Endothelial cell of umbilical vein (primary cell): ENCODE measurements at regions not wholly inside any gene's neighbourhood (a gene's known extent, or its start where the extent isn't known, plus 50 kb on each side); places are given as distances from the start of the nearest gene placed in this dataset.

Experiments
- BruUV-seq: library from RNA; stranded (reverse); fragments of 400-500 nt; replicated peaks from 2 replicates; lab custom pipeline; 2021; lab: Mats Ljungman, UMichigan
- CTCF ChIA-PET: fragments of 300-600, 350-600 bp; sonication (Branson Sonifier 250); formaldehyde crosslinking; loops from one replicate; lab custom pipeline; 2021; ENCODE audit warnings: antibody characterized with exemption, inconsistent platforms; lab: Charles Lee
- POLR2A ChIA-PET: fragments of 300-600, 350-600 bp; sonication (Branson Sonifier 250); formaldehyde crosslinking; loops from one replicate; lab custom pipeline; 2021; ENCODE audit warnings: antibody characterized with exemption, inconsistent platforms; lab: Charles Lee
- DNase-seq: peaks from one replicate; pipeline ENCODE4 v3.0.0-alpha.2; 2011; ENCODE audit warnings: low read depth, low spot score
- FAIRE-seq: peaks from 2 replicates; lab custom pipeline; 2011; peaks lifted over from hg19 to GRCh38; lab: Jason Lieb, UNC
- H2AFZ ChIP-seq: 2 replicates; pipeline ENCODE4 v1.6.0; 2012; ENCODE audit warnings: low read depth, low read length, control low read depth, inconsistent platforms
- H3K27ac ChIP-seq: 2 replicates; pipeline ENCODE4 v1.5.1; 2011; ENCODE audit warnings: low read depth, mild to moderate bottlenecking, control low read depth, low read length, moderate library complexity; ENCODE audit not compliant: insufficient read depth
- H3K27me3 ChIP-seq, 2 experiments: 2 replicates each; pipeline versions ENCODE4 v1.6.0 to v1.6.1; 2011; ENCODE audit warnings: low read length in 2 of 2, mixed read lengths in 1 of 2; ENCODE audit not compliant: control insufficient read depth in 2 of 2, insufficient read depth in 2 of 2
- H3K36me3 ChIP-seq, 2 experiments: 2 replicates in 1 of 2; 3 replicates in 1 of 2; pipeline ENCODE4 v1.5.1; 2011; ENCODE audit warnings: low read length in 2 of 2, mild to moderate bottlenecking in 1 of 2, moderate library complexity in 1 of 2; ENCODE audit not compliant: control insufficient read depth in 2 of 2, insufficient read depth in 2 of 2; ENCODE audit errors: extremely low read depth in 1 of 2
- H3K4me1 ChIP-seq: 3 replicates; pipeline ENCODE4 v1.5.1; 2011; ENCODE audit warnings: mild to moderate bottlenecking, low read length; ENCODE audit not compliant: control insufficient read depth, insufficient read depth; ENCODE audit errors: extremely low read depth
- H3K4me2 ChIP-seq: 2 replicates; pipeline ENCODE4 v1.6.1; 2011; ENCODE audit warnings: low read length, control low read depth, mixed read lengths; ENCODE audit not compliant: insufficient read depth
- H3K4me3 ChIP-seq, 3 experiments: fragments of 200-600 bp in 1 of 3; sonication (generic), shearing (Covaris generic) in 1 of 3; replicated peaks in 1 of 3; 2 replicates each; pipeline ENCODE4 v1.5.1; 2011 to 2016; ENCODE audit warnings: control low read depth in 3 of 3, low read length in 3 of 3, mild to moderate bottlenecking in 2 of 3, inconsistent platforms in 1 of 3, low read depth in 1 of 3, moderate library complexity in 1 of 3; ENCODE audit not compliant: insufficient read depth in 1 of 3
- H3K79me2 ChIP-seq: 2 replicates; pipeline ENCODE4 v1.6.0; 2012; ENCODE audit warnings: low read length, inconsistent platforms; ENCODE audit not compliant: control insufficient read depth, insufficient read depth
- H3K9ac ChIP-seq: replicated peaks from 2 replicates; pipeline ENCODE3; 2011; ENCODE audit warnings: low read length, control low read depth; ENCODE audit not compliant: insufficient read depth; ENCODE audit errors: extremely low read depth
- H3K9me1 ChIP-seq: replicated peaks from 3 replicates; pipeline ENCODE4 v1.6.0; 2011; ENCODE audit warnings: mild to moderate bottlenecking, low read length; ENCODE audit not compliant: control insufficient read depth, insufficient read depth; ENCODE audit errors: extremely low read depth
- H3K9me3 ChIP-seq: replicated peaks from 2 replicates; pipeline ENCODE4 v1.5.1; 2012; ENCODE audit warnings: low read length, inconsistent platforms; ENCODE audit not compliant: control insufficient read depth, insufficient read depth
- H4K20me1 ChIP-seq: replicated peaks from 2 replicates; pipeline ENCODE3; 2011; ENCODE audit warnings: mild to moderate bottlenecking, low read length; ENCODE audit not compliant: control insufficient read depth, insufficient read depth; ENCODE audit errors: extremely low read depth
- CTCF ChIP-seq, 2 donors: IDR thresholded peaks; 1 replicate in 1 of 2; 2 replicates in 1 of 2; pipeline ENCODE4 v1.5.1; 2011; ENCODE audit warnings: low read length in 2 of 2, mild to moderate bottlenecking in 2 of 2, moderate library complexity in 2 of 2, control low read depth in 1 of 2, inconsistent platforms in 1 of 2, low read depth in 1 of 2; ENCODE audit not compliant: insufficient read depth in 1 of 2; ENCODE audit errors: extremely low read depth in 1 of 2
- EZH2 ChIP-seq: IDR thresholded peaks from 2 replicates; pipeline ENCODE4 v1.6.1; 2012; ENCODE audit warnings: borderline replicate concordance, low read depth, mild to moderate bottlenecking, moderate library complexity, low read length, inconsistent platforms; ENCODE audit not compliant: severe bottlenecking
- FOS ChIP-seq: IDR thresholded peaks from 2 replicates; pipeline ENCODE4 v1.6.1; 2011; ENCODE audit warnings: mild to moderate bottlenecking, low read length, moderate library complexity, borderline replicate concordance; ENCODE audit not compliant: insufficient read depth
- GATA2 ChIP-seq: IDR thresholded peaks from 2 replicates; pipeline ENCODE4 v1.7.0; 2011; ENCODE audit warnings: low read depth, mild to moderate bottlenecking, moderate library complexity, mixed read lengths, low read length; ENCODE audit not compliant: insufficient read length, insufficient read depth
- JUN ChIP-seq: IDR thresholded peaks from 2 replicates; pipeline ENCODE4 v1.6.1; 2011; ENCODE audit warnings: borderline replicate concordance, low read depth; ENCODE audit not compliant: insufficient read length, insufficient read depth
- MAX ChIP-seq: IDR thresholded peaks from 2 replicates; pipeline ENCODE4 v1.6.1; 2011; ENCODE audit not compliant: insufficient read depth, insufficient read length
- MYC ChIP-seq: IDR thresholded peaks from one replicate; pipeline ENCODE4 v1.6.1; 2011; ENCODE audit warnings: mild to moderate bottlenecking, low read depth, low read length
- POLR2A ChIP-seq: IDR thresholded peaks from 2 replicates; pipeline ENCODE4 v1.6.1; 2012; ENCODE audit warnings: low read depth, mild to moderate bottlenecking, control low read depth, low read length
- POLR2AphosphoS5 ChIP-seq: IDR thresholded peaks from 2 replicates; pipeline ENCODE4 v1.6.1; 2012; ENCODE audit warnings: low read depth, mild to moderate bottlenecking, control low read depth, low read length, moderate library complexity; ENCODE audit not compliant: insufficient read depth
- dilution Hi-C: fragments of 300-500 bp; cut with MboI; formaldehyde crosslinking; loops from one replicate; pipeline ENCODE4 v1.15.0; 2019; ENCODE audit warnings: low sequenced_read_pairs; ENCODE audit not compliant: extremely low pct_ligation_motif_present
- intact Hi-C: fragments of 100-400 bp; cut with micrococcal nuclease; formaldehyde crosslinking; loops from one replicate; pipeline ENCODE4 v1.10.0; 2022

- Histone ChIP-seq H3K27ac (no peak overlapping the region), H2AFZ (no peak overlapping the region), H3K27me3 (no peaks in the 10 kb centered on the region), H3K36me3 (no peaks in the 10 kb centered on the region), H3K4me2 (no peak overlapping the region), H3K9me1 (no peaks in the 10 kb centered on the region), H3K9ac (no peak overlapping the region), H3K9me3 (no peaks in the 10 kb centered on the region), H3K4me1 (no peaks in the 10 kb centered on the region), H3K4me3 (no peak overlapping the region), H4K20me1 (no peaks in the 10 kb centered on the region), H3K79me2 (no peaks in the 10 kb centered on the region)
- ChIA-PET CTCF (no interaction called here), POLR2A (no interaction called here)
- FAIRE-seq (no peak), DNase-seq (no peak)
- TF ChIP-seq MAX, result no peak
- no peak for TF ChIP-seq CTCF (IDR thresholded peaks at IDR 0.05; ENCODE audit: extremely low read depth in 1 of 2, insufficient read depth in 1 of 2, low read depth in 1 of 2, low read length in 2 of 2)
- TF ChIP-seq GATA2, result no peak
- TF ChIP-seq FOS, result no peak
- TF ChIP-seq POLR2A, result no peak
- no peak for TF ChIP-seq JUN
- TF ChIP-seq MYC, result no peak
- TF ChIP-seq POLR2AphosphoS5, result no peak
- no peak for TF ChIP-seq EZH2
- intact Hi-C loops (no loop called here), dilution Hi-C loops (no loop called here)
- no TSS peak for BruUV-seq
These were observed 1565.9 kb downstream of the PLA2G4A start for GRCh38 chr1:188394677-188395076.
